Neural crest cell (in vitro differentiated cells): ENCODE measurements at regions not wholly inside any gene's neighbourhood (a gene's known extent, or its start where the extent isn't known, plus 50 kb on each side); places are given as distances from the start of the nearest gene placed in this dataset.

Experiments used
- DNase-seq: peaks from one replicate; pipeline ENCODE4 v3.0.0; 2021; ENCODE audit warnings: low read depth, mixed read lengths, low spot score
- H3K27ac Mint-ChIP-seq: one replicate; pipeline ENCODE4 v1.8.0; 2021; ENCODE audit warnings: mild to moderate bottlenecking, mixed read lengths; ENCODE audit not compliant: unreplicated experiment
- H3K27me3 Mint-ChIP-seq: 2 replicates; pipeline ENCODE4 v1.8.0; 2021; ENCODE audit warnings: low read depth, mild to moderate bottlenecking, mixed read lengths
- H3K36me3 Mint-ChIP-seq: 2 replicates; pipeline ENCODE4 v1.8.0; 2021; ENCODE audit warnings: low read depth, mild to moderate bottlenecking, mixed read lengths
- H3K4me1 Mint-ChIP-seq: 2 replicates; pipeline ENCODE4 v1.8.0; 2021; ENCODE audit warnings: mixed read lengths
- H3K4me3 Mint-ChIP-seq: one replicate; pipeline ENCODE4 v1.8.0; 2021; ENCODE audit warnings: mild to moderate bottlenecking, mixed read lengths
- H3K9me3 Mint-ChIP-seq: 2 replicates; pipeline ENCODE4 v1.8.0; 2021; ENCODE audit warnings: mixed read lengths
- TF ChIP-seq, protein P1 (sequence below): fragments of 200-600 bp; sonication (generic); conservative IDR thresholded peaks from 2 replicates; pipeline ENCODE4 v1.5.0; 2021; ENCODE audit warnings: antibody characterized with exemption, mild to moderate bottlenecking

DNA sequence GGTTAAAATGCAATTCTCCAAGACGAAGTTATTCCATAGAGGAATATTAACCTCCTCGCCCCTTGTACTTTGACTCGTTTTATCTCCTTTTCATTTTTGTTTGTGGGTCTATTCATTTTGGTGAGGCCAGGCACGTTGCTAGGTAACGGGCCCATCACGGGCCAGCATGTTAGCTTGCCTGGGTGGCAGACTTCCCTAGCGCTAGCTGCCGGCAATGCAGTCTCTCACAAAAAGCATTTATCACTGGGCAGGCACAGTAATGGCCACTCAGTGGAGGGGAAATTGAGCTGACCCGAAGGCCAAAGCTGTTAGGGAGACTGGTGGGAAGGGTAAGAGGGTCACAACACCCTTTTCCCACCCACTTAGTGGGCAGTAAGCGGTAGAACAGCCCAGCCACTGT is 234.4 kb upstream of the FOXD3 start:
- Mint-ChIP-seq H3K27me3 (peaks cover 94% of the 10 kb centered on the region), H3K36me3 (peaks cover 7% of the 10 kb centered on the region), H3K4me3 (peak overlapping the region; percentile 32), H3K4me1 (peaks cover 35% of the 10 kb centered on the region), H3K27ac (peak overlapping the region; percentile 30), H3K9me3 (peaks cover 10% of the 10 kb centered on the region)
- TF ChIP-seq, protein P1, sequence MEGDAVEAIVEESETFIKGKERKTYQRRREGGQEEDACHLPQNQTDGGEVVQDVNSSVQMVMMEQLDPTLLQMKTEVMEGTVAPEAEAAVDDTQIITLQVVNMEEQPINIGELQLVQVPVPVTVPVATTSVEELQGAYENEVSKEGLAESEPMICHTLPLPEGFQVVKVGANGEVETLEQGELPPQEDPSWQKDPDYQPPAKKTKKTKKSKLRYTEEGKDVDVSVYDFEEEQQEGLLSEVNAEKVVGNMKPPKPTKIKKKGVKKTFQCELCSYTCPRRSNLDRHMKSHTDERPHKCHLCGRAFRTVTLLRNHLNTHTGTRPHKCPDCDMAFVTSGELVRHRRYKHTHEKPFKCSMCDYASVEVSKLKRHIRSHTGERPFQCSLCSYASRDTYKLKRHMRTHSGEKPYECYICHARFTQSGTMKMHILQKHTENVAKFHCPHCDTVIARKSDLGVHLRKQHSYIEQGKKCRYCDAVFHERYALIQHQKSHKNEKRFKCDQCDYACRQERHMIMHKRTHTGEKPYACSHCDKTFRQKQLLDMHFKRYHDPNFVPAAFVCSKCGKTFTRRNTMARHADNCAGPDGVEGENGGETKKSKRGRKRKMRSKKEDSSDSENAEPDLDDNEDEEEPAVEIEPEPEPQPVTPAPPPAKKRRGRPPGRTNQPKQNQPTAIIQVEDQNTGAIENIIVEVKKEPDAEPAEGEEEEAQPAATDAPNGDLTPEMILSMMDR, result peak; percentile 58
- DNase-seq, result peak; percentile 71

DNA sequence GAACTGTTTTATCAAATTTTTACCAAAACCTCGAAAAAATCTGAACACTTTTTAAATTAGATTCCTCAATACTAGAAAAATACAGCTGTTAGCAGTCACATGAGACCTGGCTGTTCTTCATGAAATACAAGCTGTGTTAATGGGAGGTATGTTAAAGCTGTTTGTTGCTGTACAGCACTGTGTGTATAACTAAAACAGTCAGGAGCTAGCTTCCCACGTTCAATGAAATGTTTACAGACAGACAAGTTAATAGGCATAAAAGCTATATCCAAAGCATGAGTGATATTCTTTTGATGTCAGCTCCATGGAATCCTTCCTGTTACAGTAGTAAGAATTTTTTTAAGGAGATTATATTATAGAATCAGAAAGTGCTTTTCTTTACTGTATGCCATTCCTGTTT is 223.2 kb upstream of the FOXD3 start:
- peaks cover 85% of the 10 kb centered on the region for H3K27me3 Mint-ChIP-seq
- no peak overlapping the region for H3K27ac Mint-ChIP-seq
- no peaks in the 10 kb centered on the region for H3K9me3 Mint-ChIP-seq
- DNase-seq, result no peak
- H3K4me3 Mint-ChIP-seq, result no peak overlapping the region
- H3K36me3 Mint-ChIP-seq, result no peaks in the 10 kb centered on the region
- peaks cover 8% of the 10 kb centered on the region for H3K4me1 Mint-ChIP-seq
- TF ChIP-seq, protein P1, result no peak

DNA sequence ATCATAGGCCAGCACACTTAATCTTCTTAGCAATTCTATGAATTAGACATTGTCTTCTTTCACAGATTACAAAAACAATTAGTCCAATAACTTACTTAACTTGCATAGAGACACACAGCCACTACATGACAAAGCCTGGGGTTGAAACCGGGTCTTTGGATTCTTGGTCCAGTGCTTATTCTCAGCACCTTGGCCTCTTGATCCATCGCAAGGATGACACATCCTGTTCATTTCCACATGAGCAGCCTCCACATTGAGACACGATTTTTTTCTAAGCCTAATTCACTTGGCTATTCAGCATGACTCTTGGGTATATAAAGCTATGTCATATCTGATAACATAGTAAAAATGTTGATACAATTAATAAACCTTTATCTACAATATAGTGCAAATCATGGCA is 221.0 kb upstream of the FOXD3 start:
- TF ChIP-seq, protein P1, result no peak
- Mint-ChIP-seq H3K27ac (no peak overlapping the region), H3K36me3 (no peaks in the 10 kb centered on the region), H3K9me3 (no peaks in the 10 kb centered on the region), H3K4me3 (no peak overlapping the region), H3K27me3 (peaks cover 85% of the 10 kb centered on the region), H3K4me1 (peaks cover 12% of the 10 kb centered on the region)
- no peak for DNase-seq

DNA sequence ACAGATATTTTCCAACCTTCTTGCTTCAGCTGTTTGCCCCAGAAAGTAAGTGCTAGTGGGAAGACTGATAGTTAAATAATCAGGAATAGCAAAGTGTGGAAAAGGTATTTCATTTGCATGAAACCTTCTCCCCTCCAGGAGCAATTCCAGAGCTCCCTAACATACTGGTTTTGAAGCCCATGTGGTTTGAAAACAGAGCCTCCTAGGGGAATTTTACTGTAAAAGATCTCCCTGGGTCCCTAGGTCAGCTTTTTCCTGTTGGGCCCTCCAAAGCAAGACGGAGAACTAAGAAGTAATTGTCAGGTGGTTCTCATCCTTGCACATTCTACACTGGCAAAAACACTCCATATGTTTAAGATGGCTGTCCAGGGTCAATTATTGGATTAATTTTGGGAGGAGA is 218.7 kb upstream of the FOXD3 start:
- Mint-ChIP-seq H3K4me1 (peaks cover 22% of the 10 kb centered on the region), H3K9me3 (no peaks in the 10 kb centered on the region), H3K27me3 (peaks cover 78% of the 10 kb centered on the region), H3K36me3 (no peaks in the 10 kb centered on the region), H3K27ac (no peak overlapping the region), H3K4me3 (no peak overlapping the region)
- TF ChIP-seq, protein P1, result no peak
- DNase-seq, result no peak

DNA sequence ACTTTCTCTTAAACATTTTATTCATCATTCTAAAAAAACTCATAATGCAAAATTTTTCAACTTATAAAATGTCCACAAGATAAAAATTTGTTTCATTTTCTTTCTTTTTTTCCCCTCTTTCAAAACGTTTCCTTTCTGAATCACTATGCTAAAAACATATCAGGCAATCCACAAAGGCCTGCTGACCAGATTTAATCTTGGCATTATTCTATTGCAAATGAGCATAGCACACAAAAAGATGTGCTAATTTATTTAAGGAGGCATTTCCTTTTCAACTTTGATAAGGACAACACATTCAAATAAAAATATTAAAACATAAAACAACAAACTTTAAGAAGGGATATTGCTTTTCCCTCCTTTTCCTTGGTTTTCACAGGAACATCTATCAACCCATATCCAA is 215.3 kb upstream of the FOXD3 start:
- Mint-ChIP-seq H3K36me3 (no peaks in the 10 kb centered on the region), H3K27me3 (peaks cover 84% of the 10 kb centered on the region), H3K9me3 (no peaks in the 10 kb centered on the region), H3K4me1 (peaks cover 41% of the 10 kb centered on the region), H3K4me3 (no peak overlapping the region), H3K27ac (no peak overlapping the region)
- TF ChIP-seq, protein P1, result no peak
- DNase-seq, result no peak

DNA sequence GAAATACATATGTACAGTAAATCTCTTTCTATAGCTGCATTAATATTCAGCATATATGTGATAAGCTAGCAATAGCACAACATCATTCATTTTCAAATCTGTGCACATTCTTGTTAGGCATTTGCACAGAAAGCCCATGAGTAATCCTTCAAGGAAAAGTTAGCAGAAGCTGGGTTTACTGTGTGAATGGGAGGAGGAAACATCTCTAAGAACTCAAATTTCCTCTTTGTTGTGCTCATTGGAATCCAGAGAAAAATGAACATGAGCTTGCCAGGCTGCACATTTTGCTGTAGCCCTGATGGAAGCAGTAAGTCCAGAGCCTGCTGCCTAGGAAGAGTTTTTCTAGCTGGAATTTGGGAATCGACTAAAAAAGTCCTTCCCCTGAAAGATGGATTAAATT is 214.2 kb upstream of the FOXD3 start:
- DNase-seq, result no peak
- no peaks in the 10 kb centered on the region for H3K36me3 Mint-ChIP-seq
- TF ChIP-seq, protein P1, result no peak
- peaks cover 50% of the 10 kb centered on the region for H3K4me1 Mint-ChIP-seq
- peaks cover 77% of the 10 kb centered on the region for H3K27me3 Mint-ChIP-seq
- H3K27ac Mint-ChIP-seq, result no peak overlapping the region
- H3K4me3 Mint-ChIP-seq, result no peak overlapping the region
- no peaks in the 10 kb centered on the region for H3K9me3 Mint-ChIP-seq
